ENCODE measurements at regions not wholly inside any gene's neighbourhood (a gene's known extent, or its start where the extent isn't known, plus 50 kb on each side); places are given as distances from the start of the nearest gene placed in this dataset.
"Not testable (repeated sequence)": the region's sequence is repeated elsewhere in the genome, so short reads cannot be mapped to it uniquely, and the experiment has no call there.

DNA sequence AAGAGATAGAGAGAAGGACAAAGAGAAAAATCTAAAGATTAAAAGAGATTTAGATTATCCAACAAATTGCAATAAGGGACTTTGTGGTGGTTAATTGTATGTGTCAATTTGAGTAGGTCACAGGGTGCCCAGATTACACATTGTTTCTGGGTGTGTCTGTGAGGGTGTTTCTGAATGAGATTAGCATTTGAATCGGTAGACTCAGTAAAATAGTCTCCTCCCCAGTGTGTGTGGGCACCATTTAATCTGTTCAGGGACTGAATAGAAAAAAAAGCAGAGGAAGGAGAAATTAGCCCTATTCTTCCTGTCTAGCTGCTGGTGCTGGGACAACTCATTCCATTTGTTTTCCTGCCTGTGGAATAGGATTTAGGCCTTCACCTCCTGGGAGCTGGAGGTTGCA lies 339.8 kb upstream of the EPHA4 start:
- DNase-seq: no peak

DNA sequence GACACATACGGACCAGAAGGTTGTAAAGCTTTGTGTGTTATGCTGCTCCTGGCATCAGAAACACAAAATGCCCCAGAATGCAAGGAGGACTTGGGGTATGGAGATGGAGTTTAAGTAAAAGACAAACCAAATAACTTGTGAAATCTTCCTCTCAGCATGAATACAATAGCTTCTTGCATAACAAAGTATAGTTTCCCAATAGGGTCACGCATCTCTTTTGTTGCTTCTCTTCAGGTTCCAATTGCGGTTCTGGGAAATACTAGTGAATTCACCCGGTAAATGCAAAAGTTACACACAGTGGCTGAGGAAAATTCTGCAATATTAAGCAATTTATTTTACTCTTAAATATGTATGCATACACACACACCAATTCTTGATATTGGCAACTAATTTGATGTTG lies 339.2 kb upstream of the EPHA4 start:
- DNase-seq: no peak

DNA sequence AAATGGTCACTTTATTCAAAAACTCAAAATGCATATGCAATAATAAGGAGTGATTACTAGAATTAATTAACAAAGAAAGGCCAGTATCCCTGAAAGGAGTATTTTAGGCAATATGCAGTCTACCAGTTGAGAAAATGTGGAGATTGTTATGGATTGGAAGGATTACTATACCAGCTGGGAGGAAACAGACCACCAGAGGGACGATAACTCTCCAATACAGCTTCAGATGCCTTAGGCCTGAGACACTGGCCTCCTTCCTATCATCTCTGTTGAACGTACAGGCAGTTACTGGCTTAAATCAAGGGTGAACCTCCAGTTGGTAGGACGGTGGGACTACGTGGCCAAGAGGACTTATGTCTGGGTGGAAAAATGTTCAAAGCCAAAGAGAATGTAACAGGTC lies 336.4 kb upstream of the EPHA4 start:
- DNase-seq: no peak

DNA sequence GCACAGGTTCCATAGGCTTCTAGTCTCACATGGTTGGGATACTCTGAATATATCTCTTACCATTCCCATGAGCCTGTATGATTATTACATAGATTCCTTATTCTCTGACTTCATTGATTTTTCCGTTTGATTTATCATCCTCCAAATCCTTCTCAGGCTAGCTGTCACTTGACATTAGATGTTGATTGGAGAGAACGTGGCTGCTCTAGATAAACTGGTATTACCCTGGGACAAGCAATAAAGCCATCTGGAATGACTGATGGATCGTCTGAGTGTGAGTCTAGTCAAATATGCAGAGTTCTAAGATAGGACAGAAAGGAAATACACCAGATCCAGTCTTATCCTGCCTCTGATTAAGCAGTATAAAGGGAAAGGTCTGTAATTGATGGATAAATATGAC lies 325.6 kb upstream of the EPHA4 start:
- DNase-seq: no peak

DNA sequence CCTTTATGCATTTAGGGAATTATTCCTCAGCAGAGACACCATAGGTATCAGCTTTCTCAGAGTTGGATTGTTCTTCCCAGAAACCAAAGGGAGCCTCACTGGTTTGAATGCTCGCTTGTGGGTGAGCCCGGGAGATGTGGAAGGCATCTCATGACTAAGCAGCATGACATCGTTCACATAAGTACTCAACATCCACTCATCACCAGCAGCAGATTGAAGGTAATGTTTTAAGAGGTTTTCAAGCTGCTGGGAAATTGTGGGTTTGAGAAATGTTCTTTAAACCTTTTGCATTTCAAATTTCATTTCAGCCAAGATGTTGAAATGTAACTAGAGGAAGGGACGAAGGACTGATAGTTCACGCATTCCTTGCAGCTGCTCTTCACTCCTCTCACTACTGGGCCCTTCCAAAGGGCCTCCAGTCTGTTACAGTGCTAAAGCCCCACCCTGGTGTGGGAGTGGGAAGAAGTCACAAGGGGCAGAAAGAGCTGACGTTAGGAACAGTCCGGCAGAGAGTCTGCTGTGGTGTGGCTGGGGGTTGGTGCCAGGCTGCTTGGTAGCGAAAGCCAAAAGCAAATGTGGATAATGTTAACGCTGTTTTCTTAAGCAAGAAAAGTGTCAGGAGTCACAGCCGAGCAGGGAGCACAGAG lies 324.5 kb upstream of the EPHA4 start:
- peak; percentile 63 for DNase-seq

DNA sequence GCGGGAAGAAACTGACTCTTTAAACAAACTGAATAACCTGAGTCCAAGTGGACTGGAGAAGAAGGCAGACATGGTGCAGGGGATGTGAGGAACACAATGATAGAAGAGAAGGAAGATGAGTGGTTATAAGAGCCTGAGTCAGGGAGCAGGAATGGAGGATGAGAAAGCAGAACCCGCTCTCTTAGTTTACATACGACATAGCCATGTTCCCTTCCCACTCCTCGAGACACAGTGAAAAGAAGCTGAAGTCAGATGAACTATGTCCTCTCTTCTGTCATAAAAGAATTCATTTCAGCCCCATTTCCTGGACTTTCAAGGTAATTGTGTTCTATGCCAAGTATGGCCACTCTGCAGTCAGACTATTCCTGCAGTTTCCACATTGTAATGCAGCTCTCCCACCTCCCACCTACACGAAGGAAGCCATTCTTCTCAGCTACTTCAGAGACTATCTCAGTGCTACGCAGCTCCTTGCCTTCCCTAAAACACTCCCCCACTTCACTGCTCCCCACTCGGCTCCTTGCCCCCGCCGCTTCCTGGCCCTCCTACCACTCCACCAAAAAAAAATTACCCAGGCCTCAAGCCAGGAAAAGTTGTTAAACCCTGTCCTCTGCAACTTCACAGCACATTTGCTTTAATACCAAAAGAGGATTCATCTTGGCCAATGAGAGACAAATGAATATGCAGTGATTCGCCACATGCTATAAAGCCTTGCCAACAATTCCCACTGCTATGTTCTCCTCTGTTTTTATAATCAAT lies 323.4 kb upstream of the EPHA4 start:
- DNase-seq: no peak

DNA sequence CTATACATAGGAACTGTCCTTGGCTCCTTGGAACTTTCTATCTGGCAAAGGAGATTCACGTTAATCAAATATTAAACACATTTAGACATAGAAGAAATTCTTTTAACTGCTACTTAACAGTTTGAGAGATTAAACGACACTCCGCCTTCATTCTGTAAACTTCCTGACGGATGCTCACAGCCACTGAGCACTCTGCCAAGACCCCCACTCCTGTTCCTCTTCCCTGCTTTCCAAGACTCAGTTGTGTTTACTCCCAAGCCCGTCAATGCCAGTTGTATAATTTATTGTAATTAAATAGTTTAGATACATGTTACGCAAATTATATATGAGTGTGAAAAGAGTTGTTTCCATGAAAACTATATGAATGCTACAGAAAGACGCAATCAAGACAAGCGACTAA lies 321.4 kb upstream of the EPHA4 start:
- DNase-seq: no peak

DNA sequence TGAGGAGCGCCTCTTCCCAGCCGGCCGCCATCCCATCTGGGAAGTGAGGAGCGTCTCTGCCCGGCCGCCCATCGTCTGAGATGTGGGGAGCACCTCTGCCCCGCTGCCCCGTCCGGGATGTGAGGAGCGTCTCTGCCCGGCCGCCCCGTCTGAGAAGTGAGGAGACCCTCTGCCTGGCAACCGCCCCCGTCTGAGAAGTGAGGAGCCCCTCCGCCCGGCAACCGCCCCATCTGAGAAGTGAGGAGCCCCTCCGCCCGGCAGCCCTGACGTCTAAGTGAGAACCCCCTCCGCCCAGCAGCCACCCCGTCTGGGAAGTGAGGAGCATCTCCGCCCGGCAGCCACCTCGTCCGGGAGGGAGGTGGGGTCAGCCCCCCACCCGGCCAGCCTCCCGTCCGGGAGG lies 319.9 kb upstream of the EPHA4 start:
- DNase-seq: not testable (repeated sequence)

DNA sequence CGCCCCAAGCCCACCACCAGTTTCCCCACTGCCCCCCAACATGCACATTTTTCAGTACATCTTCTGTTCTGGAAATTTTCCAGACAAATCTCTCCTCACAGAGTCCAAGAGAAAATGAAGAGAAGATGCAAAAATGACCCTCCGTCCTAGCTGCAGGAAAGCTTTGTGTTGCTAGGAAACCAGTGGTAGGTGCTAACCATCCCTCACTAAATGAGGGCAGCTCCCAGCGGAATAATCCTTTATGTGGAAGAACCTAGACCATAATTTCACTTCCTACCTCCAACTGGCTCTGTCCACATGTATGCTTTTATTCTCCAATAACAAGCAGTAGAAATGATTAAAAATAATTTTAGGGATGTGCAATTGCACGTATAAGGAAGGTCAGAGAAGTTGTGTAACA lies 311.9 kb upstream of the EPHA4 start:
- DNase-seq: no peak

DNA sequence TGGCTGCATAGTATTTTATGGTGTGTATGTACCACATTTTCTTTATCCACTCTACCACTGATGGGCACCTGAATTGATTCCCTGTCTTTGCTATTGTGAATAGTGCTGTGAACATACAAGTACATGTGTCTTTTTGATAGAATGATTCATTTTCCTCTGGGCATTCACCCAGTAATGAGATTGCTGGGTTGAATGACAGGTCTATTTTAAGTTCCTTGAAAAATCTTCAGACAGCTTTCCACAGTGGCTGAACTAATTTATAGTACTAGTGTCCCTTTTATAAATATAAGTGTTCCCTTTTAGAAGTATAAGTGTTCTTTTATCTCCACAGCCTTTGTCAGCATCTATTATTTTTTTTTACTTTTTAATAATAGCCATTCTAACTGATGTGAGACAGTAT lies 303.9 kb upstream of the EPHA4 start:
- DNase-seq: no peak

DNA sequence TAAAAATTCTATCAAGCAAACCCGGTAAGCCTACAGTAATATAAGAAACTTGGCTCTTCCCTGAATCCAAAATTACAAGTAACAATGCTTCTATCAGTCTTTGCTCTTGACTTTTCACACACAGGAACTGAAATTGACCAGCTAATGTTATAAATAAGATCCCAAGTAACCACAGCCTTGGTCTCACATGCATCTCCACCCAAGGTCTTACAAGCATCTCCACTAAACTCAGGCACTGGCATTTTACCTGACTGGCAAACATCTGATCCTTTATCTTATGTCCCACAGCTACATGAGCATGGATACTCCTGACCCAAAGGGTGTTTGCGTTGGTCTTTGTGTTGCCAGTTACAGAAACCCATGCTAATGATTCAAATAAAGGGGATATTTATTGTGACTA lies 302.3 kb upstream of the EPHA4 start:
- DNase-seq: no peak

DNA sequence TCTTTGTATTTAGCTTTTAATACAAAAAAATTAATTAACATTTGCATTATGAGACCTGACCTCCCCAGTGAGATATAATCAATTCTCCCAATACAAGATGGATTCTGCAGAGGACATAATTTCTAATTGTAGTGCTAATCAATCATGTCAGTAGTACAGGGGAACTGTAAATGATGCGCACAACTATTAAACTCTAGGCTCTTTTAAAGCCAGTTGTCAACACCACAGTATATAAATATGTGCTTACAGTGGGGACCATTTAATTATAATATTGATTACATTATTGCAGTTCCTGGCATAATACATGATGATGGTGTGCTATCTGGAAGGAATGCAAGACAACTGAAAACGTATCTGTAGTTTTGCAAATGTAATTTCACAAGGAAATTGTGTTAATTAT lies 285.6 kb upstream of the EPHA4 start:
- no peak for DNase-seq

DNA sequence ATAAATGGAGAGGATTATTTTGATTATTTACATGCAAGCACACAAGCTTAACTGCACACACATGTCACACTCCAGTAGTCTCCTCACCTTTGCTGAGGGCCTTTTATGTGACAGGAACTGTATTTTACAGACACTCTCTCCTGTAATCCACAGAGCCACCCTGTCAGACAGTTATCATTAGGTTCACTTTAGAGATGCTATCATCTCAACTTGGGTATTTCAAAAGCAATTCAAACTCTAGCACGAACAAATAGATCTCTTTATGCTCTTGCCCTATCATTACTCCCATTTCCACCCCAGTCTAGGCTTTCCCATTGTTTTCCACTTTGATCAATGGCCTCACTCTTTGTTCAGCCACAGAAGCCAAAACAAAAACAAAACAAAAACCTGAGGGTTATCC lies 281.2 kb upstream of the EPHA4 start:
- DNase-seq: no peak

DNA sequence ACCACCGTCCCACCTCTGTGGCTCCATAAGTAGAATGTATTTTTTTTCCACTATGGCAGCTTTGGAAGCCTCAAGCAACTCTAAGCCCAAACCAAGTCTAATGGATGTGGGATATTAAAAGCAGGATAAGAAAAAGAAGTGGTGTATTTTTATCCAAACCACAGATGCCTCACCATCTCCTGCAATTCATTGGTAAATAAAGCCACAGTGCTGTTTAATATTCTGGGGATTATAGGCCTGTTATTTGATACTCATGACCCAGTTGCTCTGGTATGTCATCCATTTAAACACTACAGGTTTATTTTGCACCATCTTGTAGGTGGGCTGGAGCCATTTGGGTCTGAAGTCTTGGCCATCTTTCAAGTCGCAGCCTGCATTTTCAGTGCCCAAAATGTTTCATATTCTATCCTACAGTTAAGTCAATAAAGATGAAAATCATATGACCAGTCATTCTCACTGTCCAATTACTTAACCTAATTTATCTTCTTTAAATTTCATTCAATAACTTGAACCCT lies 279.5 kb upstream of the EPHA4 start:
- no peak for DNase-seq

DNA sequence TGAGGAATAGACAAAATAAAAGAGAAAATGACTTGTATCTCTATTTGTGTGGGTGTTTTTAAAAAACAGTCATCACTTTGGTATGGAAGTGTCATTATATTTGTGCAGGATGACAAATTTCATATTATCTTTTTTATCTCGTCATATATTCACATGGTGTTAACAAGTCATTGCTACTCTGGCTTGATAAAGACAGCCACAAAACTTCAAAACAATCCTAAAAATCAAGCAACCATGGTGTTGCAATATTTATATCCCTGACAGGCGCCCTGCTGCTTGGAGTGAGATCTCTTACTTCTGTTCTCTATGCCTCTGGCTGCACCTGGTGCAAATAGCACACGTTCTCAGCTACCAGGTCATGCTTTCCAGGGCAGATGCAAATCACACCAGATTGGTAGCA lies 278.0 kb upstream of the EPHA4 start:
- no peak for DNase-seq

DNA sequence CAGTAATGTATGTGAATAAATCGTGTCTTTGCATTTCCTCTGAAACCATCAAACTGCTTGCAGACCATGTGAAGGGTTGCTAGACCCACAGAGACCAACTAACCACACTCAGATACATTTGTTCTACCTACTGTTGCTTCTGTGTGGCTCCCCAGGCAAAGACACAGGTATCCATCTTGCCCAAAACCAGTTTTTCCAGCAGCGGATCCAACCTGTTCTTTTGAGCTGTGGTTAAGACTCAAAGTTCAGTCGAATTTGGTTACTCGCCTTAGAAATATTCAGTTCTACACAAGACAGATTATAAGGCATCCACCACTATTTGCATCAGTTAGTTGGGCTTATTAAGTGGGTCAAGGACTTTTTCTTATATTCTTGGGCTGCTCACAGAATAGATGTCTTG lies 276.2 kb upstream of the EPHA4 start:
- DNase-seq: no peak

DNA sequence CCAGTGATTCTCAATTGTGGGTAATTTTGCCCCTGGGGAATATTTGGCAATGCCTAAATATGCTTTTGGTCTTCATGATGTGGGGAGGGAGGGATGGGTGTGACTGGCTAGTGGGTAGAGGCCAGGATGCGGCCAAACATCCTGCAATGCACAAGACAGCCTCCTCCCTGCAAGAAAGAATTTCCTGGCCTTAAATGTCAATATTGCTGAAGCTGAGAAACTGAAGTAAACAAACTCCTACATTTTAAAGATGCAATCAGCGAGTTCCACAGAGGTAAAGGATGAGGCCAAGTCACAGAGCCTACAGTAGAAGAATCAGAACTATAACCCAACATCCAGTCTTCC lies 272.9 kb upstream of the EPHA4 start:
- no peak for DNase-seq

DNA sequence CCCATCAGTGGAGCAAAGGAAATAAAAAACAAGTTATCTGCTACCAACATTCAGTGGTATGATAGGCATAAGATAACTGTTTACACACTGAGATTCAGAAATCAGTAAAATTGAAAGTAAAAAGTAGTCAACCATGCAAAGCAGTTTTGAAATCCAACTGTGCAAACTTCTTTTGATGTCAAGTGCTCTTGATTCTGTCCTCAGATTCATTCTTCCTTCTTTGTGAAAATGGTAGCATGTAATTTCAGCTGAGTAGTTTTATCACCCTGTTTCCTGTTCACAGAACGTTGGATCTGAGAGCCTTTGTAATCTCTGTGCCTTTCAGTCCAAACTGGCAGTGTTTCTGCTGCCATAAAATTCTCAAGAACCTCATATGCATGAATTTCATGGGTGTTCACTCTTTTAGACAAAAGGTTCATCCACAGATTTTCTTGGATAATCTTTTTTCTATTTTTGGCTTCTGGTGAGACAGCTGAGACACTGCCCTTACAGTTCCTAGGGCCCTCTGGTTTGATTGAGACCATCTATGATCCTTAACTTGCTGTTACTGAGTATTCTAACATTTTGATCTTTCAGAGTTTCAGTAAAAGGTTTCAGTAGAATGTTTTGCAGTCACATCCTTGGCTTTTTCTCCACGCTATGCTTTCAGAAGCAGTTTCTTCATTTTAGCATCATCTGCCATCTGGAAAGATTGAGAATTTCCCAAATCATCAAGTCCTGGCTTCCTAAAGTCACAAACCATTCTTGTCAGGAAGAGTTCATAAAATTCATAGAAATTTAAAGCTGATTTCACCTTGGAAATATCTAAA lies 272.3 kb upstream of the EPHA4 start:
- DNase-seq: no peak

DNA sequence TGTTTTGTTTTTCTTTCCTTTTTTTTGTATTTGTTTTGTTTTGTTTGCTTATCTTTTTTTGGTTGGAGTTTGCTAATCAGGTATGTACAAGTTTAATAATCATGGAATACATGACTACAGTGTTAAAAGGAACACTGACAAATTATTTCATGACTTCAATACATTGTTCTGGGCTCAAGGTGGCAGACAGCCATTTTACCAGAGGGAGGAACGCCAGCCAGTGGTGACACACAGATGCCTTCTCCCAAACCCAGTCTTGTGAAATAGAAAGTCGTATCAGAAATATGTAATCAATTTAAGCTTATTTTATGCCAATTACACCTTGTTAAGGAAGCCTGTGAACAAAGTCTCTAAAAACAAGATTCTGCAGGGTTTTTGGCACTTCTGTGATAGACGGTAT lies 264.0 kb upstream of the EPHA4 start:
- DNase-seq: no peak

DNA sequence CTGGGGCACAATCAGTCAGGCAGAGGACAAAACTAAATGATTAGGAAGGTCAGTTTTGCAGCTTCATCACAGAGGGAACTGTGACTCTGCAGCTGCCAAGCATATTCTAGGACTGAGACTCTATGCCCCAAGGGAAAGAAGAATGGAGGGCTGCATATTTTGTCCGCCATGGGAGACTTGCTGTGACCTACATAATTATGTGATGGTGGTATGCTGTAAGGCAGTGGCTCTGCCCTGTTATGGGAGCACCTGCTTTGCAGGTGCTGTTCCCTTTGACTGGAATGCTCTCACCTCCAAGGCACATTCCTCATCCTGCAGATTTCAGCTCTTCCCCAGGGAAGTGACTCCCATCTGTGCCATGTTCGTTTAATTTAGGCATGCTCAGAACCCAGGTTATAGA lies 261.9 kb upstream of the EPHA4 start:
- DNase-seq: no peak

DNA sequence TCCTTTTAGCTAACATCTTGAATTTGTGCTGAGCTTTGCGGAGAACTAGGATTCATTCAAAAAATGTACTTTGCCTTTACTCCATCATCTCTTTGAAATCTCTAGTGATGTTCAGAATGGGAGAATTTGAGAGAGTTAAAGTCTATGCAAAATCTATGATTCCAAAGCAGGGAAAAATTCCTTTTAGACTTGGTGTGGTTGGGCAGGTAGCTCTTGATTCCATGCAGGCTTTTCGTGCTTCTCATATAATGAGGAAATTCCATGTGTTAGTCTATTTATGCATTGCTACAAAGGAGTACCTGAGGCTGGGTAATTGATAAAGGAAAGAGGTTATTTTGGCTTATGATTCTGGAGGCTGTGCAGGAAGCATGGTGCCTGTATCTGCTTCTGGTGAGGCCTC lies 258.9 kb upstream of the EPHA4 start:
- no peak for DNase-seq

DNA sequence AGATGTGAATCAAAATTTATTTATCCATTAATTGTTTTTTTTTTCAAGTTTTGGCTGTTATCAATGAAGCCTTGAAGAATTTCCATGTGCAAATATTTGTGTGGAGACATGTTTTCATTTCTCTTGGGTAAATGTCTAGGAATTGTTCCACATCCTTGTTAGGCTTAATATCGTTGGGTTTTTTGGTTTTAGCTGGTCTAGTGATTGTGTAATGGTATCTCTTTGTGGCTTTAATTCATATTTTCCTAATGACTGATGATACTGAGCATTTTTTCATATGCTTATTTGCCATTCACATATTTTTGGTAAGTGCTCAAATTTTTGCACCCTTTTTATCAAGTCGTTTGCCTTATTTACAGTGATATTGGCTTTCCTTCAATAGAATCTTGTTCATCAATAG lies 250.3 kb upstream of the EPHA4 start:
- no peak for DNase-seq

DNA sequence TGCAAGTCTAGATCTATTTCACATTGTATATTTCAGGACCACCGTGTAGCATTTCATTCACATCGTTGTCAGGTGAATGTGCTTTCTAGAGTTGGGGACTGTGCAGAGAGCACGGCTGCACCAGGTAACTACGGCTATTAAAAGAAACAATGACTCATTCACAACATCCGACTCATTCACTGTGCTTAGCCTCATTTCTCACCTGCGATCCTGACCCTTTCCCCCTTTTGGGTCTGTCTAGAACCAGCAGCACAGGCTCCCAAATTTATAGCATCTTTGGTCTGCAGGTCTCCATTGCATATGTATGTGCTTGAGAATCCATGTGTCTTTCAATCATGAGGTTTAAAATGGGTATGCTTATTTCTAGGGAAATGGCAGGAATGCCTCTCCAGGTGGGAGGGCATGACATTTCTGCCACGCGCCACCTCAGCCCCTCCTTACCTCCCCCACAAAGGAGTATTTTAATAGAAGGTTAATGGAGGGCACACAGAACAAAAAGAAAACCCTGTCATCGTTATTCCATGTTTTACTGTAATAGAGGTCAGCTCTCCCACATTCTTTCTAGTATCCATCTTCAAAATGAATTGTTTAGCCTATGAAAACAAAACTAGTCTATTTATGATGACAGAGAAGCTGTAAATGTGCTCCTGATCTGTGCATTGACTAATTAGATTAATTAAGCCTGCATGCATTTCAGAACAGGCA lies 246.7 kb upstream of the EPHA4 start:
- no peak for DNase-seq

All from SHP77 treated with DMSO at 0.1 percent for 48 hours (cell line).